B cell (primary cell): ENCODE measurements at regions not wholly inside any gene's neighbourhood (a gene's known extent, or its start where the extent isn't known, plus 50 kb on each side); places are given as distances from the start of the nearest gene placed in this dataset.

Source experiments
- ATAC-seq: fragments of 200-7000 bp; cut with Tn5 transposase; one replicate; pipeline ENCODE4 v1.10.0; 2021; ENCODE audit warnings: low read depth, mild to moderate bottlenecking, moderate number of reproducible peaks, moderate library complexity
- CTCF ChIA-PET: fragments of 350-600 bp; sonication (Branson Sonifier 250); formaldehyde crosslinking; loops from one replicate; lab custom pipeline; 2021; ENCODE audit warnings: antibody characterized with exemption, inconsistent platforms; lab: Charles Lee
- POLR2A ChIA-PET: fragments of 350-600 bp; sonication (Branson Sonifier 250); formaldehyde crosslinking; loops from one replicate; lab custom pipeline; 2021; ENCODE audit warnings: antibody characterized with exemption; lab: Charles Lee
- DNase-seq: peaks from one replicate; pipeline ENCODE4 v3.0.0; 2013
- H2AFZ ChIP-seq: 2 replicates; pipeline ENCODE4 v1.6.1; 2012; ENCODE audit warnings: mild to moderate bottlenecking, low read depth, low read length; ENCODE audit not compliant: insufficient read depth, poor library complexity, severe bottlenecking
- H3K27ac ChIP-seq, 2 donors: 1 replicate in 1 of 2; 2 replicates in 1 of 2; pipeline ENCODE4 v1.5.1; 2012 to 2013; ENCODE audit warnings: low read length in 2 of 2, mild to moderate bottlenecking in 2 of 2, moderate library complexity in 1 of 2
- H3K27me3 ChIP-seq, 4 experiments: fragments of 200-600 bp in 1 of 4; sonication (generic) in 1 of 4; replicated peaks in 1 of 4; 1 replicate in 2 of 4; 2 replicates in 2 of 4; pipeline versions ENCODE4 v1.6.1 to v1.7.0; 2013 to 2016; ENCODE audit warnings: low read length in 3 of 4, mild to moderate bottlenecking in 2 of 4, mixed read lengths in 1 of 4, moderate library complexity in 1 of 4; ENCODE audit not compliant: insufficient read depth in 4 of 4, control insufficient read depth in 3 of 4; ENCODE audit errors: control extremely low read depth in 1 of 4
- H3K36me3 ChIP-seq, 2 experiments: replicated peaks in 1 of 2; 1 replicate in 1 of 2; 2 replicates in 1 of 2; pipeline versions ENCODE4 v1.6.1 to v1.7.1; 2013; ENCODE audit warnings: low read length in 1 of 2; ENCODE audit not compliant: insufficient read depth in 2 of 2, control insufficient read depth in 1 of 2; ENCODE audit errors: control extremely low read depth in 1 of 2, extremely low read depth in 1 of 2
- H3K4me1 ChIP-seq, 2 donors: fragments of 200-600 bp in 1 of 2; sonication (generic) in 1 of 2; 1 replicate in 1 of 2; 2 replicates in 1 of 2; pipeline versions ENCODE4 v1.5.1 to v1.6.1; 2013 to 2017; ENCODE audit warnings: low read length in 2 of 2; ENCODE audit not compliant: control insufficient read depth in 2 of 2, insufficient read depth in 2 of 2
- H3K4me2 ChIP-seq: replicated peaks from 2 replicates; pipeline ENCODE3; 2012; ENCODE audit warnings: mild to moderate bottlenecking, low read depth, low read length; ENCODE audit not compliant: poor library complexity, severe bottlenecking
- H3K4me3 ChIP-seq, 5 experiments: fragments of 200-600 bp in 1 of 5; sonication (generic) in 1 of 5; 1 replicate in 3 of 5; 2 replicates in 2 of 5; pipeline versions ENCODE4 v1.5.1 to v1.7.0; 2011 to 2016; ENCODE audit warnings: low read length in 4 of 5, mild to moderate bottlenecking in 4 of 5, low read depth in 2 of 5, control low read depth in 1 of 5, moderate library complexity in 1 of 5; ENCODE audit not compliant: insufficient read depth in 1 of 5; ENCODE audit errors: control extremely low read depth in 1 of 5, extremely low read depth in 1 of 5
- H3K79me2 ChIP-seq: fragments of 200-600 bp; sonication (generic); one replicate; pipeline ENCODE4 v1.6.0; 2016; ENCODE audit warnings: low read length; ENCODE audit not compliant: control insufficient read depth, insufficient read depth
- H3K9ac ChIP-seq: fragments of 200-600 bp; sonication (generic); 2 replicates; pipeline ENCODE4 v1.6.1; 2017; ENCODE audit warnings: mild to moderate bottlenecking, low read length, moderate library complexity
- H3K9me3 ChIP-seq, 3 donors: one replicate each; pipeline versions ENCODE4 v1.6.1 to v1.7.1; 2013; ENCODE audit warnings: low read length in 2 of 3; ENCODE audit not compliant: control insufficient read depth in 2 of 3, insufficient read depth in 1 of 3; ENCODE audit errors: control extremely low read depth in 1 of 3
- H4K20me1 ChIP-seq: 2 replicates; pipeline ENCODE4 v1.6.0; 2012; ENCODE audit warnings: mild to moderate bottlenecking, low read length; ENCODE audit not compliant: insufficient read depth, control insufficient read depth, poor library complexity, severe bottlenecking
- H3K27ac Mint-ChIP-seq: one replicate; pipeline ENCODE4 v1.8.0; 2021; ENCODE audit warnings: mixed read lengths
- H3K27me3 Mint-ChIP-seq: one replicate; pipeline ENCODE4 v1.8.0; 2021; ENCODE audit warnings: mixed read lengths
- H3K4me1 Mint-ChIP-seq: one replicate; pipeline ENCODE4 v1.8.0; 2021; ENCODE audit warnings: mixed read lengths
- H3K4me3 Mint-ChIP-seq: one replicate; pipeline ENCODE4 v1.8.0; 2021; ENCODE audit warnings: mixed read lengths
- H3K9me3 Mint-ChIP-seq: one replicate; pipeline ENCODE4 v1.8.0; 2022; ENCODE audit warnings: mixed read lengths; ENCODE audit not compliant: insufficient read depth
- EZH2 ChIP-seq: IDR thresholded peaks from 2 replicates; pipeline ENCODE4 v1.6.1; 2012; ENCODE audit warnings: borderline replicate concordance, low read depth, mild to moderate bottlenecking, moderate library complexity, low read length; ENCODE audit not compliant: insufficient read depth, poor library complexity, severe bottlenecking
- WGBS: methylation state at CpG from one replicate; pipeline ENCODE4 v1.1.5; 2013; ENCODE audit warnings: missing lambda C conversion rate; ENCODE audit not compliant: insufficient coverage; 5-methylcytosine and 5-hydroxymethylcytosine counted together
- intact Hi-C: fragments of 100-400 bp; cut with micrococcal nuclease; formaldehyde crosslinking; loops from one replicate; pipeline ENCODE4 v1.10.0; 2022
- TF ChIP-seq, protein P1 (sequence below): fragments of 200-600 bp; IDR thresholded peaks from one replicate; pipeline ENCODE4 v1.8.0; 2022; ENCODE audit warnings: antibody characterized with exemption, mild to moderate bottlenecking

DNA sequence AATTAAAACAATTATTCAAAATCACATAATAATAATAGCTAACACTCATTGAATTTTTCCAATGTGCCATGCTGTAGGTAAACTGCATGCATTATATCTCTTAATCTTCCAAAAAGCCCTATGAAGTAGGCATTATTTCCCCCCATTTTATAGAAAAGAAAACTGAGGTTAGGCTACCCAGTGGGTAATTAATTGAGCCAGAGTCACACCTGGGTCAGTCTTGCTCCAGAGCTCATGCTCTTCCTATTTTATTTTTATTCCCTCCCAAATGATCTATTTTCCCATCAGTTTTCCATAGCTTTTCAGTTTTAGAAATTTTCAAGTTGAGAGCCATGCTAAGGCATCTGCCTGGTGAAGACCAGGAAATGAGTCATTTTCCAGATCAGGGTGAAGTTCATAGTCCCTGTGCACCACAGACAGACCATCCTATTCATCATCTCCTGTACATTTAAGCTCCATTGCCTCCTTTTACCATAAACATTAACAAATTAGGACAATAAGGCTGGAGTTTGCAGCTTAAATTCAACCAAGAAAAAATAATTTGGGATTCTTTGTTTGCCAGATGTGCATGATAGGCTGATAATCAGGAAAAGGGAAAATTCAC lies 417.3 kb downstream of the OTOL1 start:
- DNase-seq (no peak), ATAC-seq (no peak)
- H3K27me3 Mint-ChIP-seq, result no peaks in the 10 kb centered on the region
- CTCF ChIA-PET, result no interaction called here
- Histone ChIP-seq H3K27me3 (no peaks in the 10 kb centered on the region), H2AFZ (no peak overlapping the region), H3K4me2 (no peak overlapping the region), H3K4me3 (no peak overlapping the region), H3K36me3 (no peaks in the 10 kb centered on the region), H3K9me3 (no peaks in the 10 kb centered on the region), H3K27ac (no peak overlapping the region), H3K9ac (no peak overlapping the region), H3K79me2 (no peaks in the 10 kb centered on the region), H4K20me1 (no peaks in the 10 kb centered on the region), H3K4me1 (no peaks in the 10 kb centered on the region)
- H3K27ac Mint-ChIP-seq, result no peak overlapping the region
- POLR2A ChIA-PET, result no interaction called here
- no peak overlapping the region for H3K4me3 Mint-ChIP-seq
- H3K4me1 Mint-ChIP-seq, result no peaks in the 10 kb centered on the region
- no peaks in the 10 kb centered on the region for H3K9me3 Mint-ChIP-seq
- intact Hi-C loops, result no loop called here
- no peak for TF ChIP-seq EZH2
- TF ChIP-seq, protein P1, sequence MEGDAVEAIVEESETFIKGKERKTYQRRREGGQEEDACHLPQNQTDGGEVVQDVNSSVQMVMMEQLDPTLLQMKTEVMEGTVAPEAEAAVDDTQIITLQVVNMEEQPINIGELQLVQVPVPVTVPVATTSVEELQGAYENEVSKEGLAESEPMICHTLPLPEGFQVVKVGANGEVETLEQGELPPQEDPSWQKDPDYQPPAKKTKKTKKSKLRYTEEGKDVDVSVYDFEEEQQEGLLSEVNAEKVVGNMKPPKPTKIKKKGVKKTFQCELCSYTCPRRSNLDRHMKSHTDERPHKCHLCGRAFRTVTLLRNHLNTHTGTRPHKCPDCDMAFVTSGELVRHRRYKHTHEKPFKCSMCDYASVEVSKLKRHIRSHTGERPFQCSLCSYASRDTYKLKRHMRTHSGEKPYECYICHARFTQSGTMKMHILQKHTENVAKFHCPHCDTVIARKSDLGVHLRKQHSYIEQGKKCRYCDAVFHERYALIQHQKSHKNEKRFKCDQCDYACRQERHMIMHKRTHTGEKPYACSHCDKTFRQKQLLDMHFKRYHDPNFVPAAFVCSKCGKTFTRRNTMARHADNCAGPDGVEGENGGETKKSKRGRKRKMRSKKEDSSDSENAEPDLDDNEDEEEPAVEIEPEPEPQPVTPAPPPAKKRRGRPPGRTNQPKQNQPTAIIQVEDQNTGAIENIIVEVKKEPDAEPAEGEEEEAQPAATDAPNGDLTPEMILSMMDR, result no peak

DNA sequence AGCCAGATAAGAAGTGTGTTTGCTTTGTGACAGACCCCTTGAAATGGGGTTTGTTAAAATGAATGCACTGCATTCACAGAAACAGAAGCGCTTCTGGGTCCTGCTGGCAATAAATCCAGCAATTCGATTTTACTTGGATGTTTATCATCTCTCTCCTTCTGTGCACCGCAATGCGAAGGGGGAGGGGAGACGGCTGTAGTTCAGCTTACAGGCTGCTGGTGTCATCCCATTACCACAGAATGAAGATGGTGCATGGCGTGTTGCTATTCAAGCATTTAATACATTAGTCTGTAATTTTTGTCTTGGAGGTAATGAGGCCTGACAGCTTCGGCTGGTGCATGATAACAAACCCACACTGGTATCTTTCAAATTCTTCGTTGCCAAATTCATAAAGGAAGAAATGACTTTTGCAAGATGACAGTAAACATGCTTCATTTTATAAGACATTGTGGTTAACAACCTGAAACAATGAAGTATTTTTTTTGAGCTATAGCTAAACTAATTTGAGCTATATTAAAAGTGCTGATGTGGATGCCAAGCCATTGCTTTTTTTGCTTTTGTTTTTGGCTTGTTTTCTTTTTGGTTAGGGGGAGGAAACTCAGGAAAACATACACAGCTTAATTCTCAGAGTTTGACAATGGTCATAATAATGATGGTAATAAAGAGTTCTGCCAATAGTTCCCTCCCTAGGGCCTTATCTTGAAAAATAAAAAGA lies 418.3 kb downstream of the OTOL1 start:
- Histone ChIP-seq H3K27ac (no peak overlapping the region), H3K9ac (no peak overlapping the region), H3K27me3 (no peaks in the 10 kb centered on the region), H3K79me2 (no peaks in the 10 kb centered on the region), H3K36me3 (no peaks in the 10 kb centered on the region), H3K4me2 (no peak overlapping the region), H3K4me1 (no peaks in the 10 kb centered on the region), H3K9me3 (no peaks in the 10 kb centered on the region), H2AFZ (no peak overlapping the region), H4K20me1 (no peaks in the 10 kb centered on the region), H3K4me3 (no peak overlapping the region)
- intact Hi-C loops, result no loop called here
- H3K9me3 Mint-ChIP-seq, result no peaks in the 10 kb centered on the region
- H3K27ac Mint-ChIP-seq, result no peak overlapping the region
- CTCF ChIA-PET, result no interaction called here
- TF ChIP-seq, protein P1, result no peak
- no peak for TF ChIP-seq EZH2
- DNase-seq (no peak), ATAC-seq (no peak)
- H3K4me3 Mint-ChIP-seq, result no peak overlapping the region
- WGBS, result 71% methylated on average over 2 of the region's 8 CpGs
- H3K4me1 Mint-ChIP-seq, result no peaks in the 10 kb centered on the region
- H3K27me3 Mint-ChIP-seq, result no peaks in the 10 kb centered on the region
- POLR2A ChIA-PET, result no interaction called here
